ENCODE measurements at regions not wholly inside any gene's neighbourhood (a gene's known extent, or its start where the extent isn't known, plus 50 kb on each side); places are given as distances from the start of the nearest gene placed in this dataset.

- Mint-ChIP-seq H3K27ac (ENCODE audit: low read depth, unreplicated experiment) (no peak overlapping the region), H3K9me3 (ENCODE audit: unreplicated experiment) (peaks cover under 1% of the 10 kb centered on the region), H3K36me3 (ENCODE audit: insufficient read depth, unreplicated experiment) (no peaks in the 10 kb centered on the region), H3K4me1 (ENCODE audit: insufficient read depth, unreplicated experiment) (no peaks in the 10 kb centered on the region), H3K27me3 (ENCODE audit: insufficient read depth, unreplicated experiment) (no peaks in the 10 kb centered on the region), H3K4me3 (ENCODE audit: unreplicated experiment) (no peak overlapping the region)
- CTCF ChIA-PET = interaction anchor here (1.2 kb wide), 1 partner anchor 277 kb away, joined by 3 read pairs; no protein-coding TSS in a partner anchor
- TF ChIP-seq CTCF (IDR thresholded peaks at IDR 0.05; ENCODE audit: unreplicated experiment) = no peak
- BruUV-seq (replicated peaks) = no TSS peak
- no peak for DNase-seq (ENCODE audit: unreplicated experiment)
- intact Hi-C loops (cut with micrococcal nuclease) = no loop called here
- POLR2A ChIA-PET = no interaction called here
Measured at GRCh38 chr11:87954476-87954875, 220.8 kb downstream of the RAB38 start.

- H3K4me3 Mint-ChIP-seq (ENCODE audit: unreplicated experiment) = no peak overlapping the region
- ChIA-PET POLR2A (no interaction called here), CTCF (no interaction called here)
- H3K27me3 Mint-ChIP-seq (ENCODE audit: insufficient read depth, unreplicated experiment) = no peaks in the 10 kb centered on the region
- no peak for DNase-seq (ENCODE audit: unreplicated experiment)
- no peak overlapping the region for H3K27ac Mint-ChIP-seq (ENCODE audit: low read depth, unreplicated experiment)
- H3K9me3 Mint-ChIP-seq (ENCODE audit: unreplicated experiment) = no peaks in the 10 kb centered on the region
- BruUV-seq (replicated peaks) = no TSS peak
- intact Hi-C loops (cut with micrococcal nuclease) = no loop called here
- H3K36me3 Mint-ChIP-seq (ENCODE audit: insufficient read depth, unreplicated experiment) = peaks cover 6% of the 10 kb centered on the region
- no peaks in the 10 kb centered on the region for H3K4me1 Mint-ChIP-seq (ENCODE audit: insufficient read depth, unreplicated experiment)
- TF ChIP-seq CTCF (IDR thresholded peaks at IDR 0.05; ENCODE audit: unreplicated experiment) = no peak
Measured at GRCh38 chr11:87942786-87943185, 232.5 kb downstream of the RAB38 start.

- intact Hi-C loops (cut with micrococcal nuclease) = no loop called here
- H3K4me3 Mint-ChIP-seq (ENCODE audit: unreplicated experiment) = no peak overlapping the region
- H3K4me1 Mint-ChIP-seq (ENCODE audit: insufficient read depth, unreplicated experiment) = no peaks in the 10 kb centered on the region
Measured at GRCh38 chr11:87934182-87934581, 241.1 kb downstream of the RAB38 start.

More at GRCh38 chr11:87934182-87934581, 241.1 kb downstream of the RAB38 start:
- Mint-ChIP-seq H3K36me3 (ENCODE audit: insufficient read depth, unreplicated experiment) (no peaks in the 10 kb centered on the region), H3K9me3 (ENCODE audit: unreplicated experiment) (no peaks in the 10 kb centered on the region), H3K27ac (ENCODE audit: low read depth, unreplicated experiment) (no peak overlapping the region), H3K27me3 (ENCODE audit: insufficient read depth, unreplicated experiment) (no peaks in the 10 kb centered on the region)
- ChIA-PET CTCF (interaction anchor here (0.7 to 1.1 kb wide), 3 partner anchors 10 to 581 kb away, joined by 3 to 4 read pairs (median 4); no protein-coding TSS in a partner anchor), POLR2A (no interaction called here)
- no peak for DNase-seq (ENCODE audit: unreplicated experiment)
- TF ChIP-seq CTCF (IDR thresholded peaks at IDR 0.05; ENCODE audit: unreplicated experiment) = no peak
- no TSS peak for BruUV-seq (replicated peaks)

All from MCF 10A (cell line).